HCT116 (cell line): ENCODE measurements at regions not wholly inside any gene's neighbourhood (a gene's known extent, or its start where the extent isn't known, plus 50 kb on each side); places are given as distances from the start of the nearest gene placed in this dataset.

Experiments
- ATAC-seq: fragments of 200-7000 bp; cut with Tn5 transposase; 2 replicates; pipeline ENCODE4 v1.9.1; 2020; ENCODE audit warnings: mild to moderate bottlenecking, moderate library complexity
- BruUV-seq: library from RNA; stranded (reverse); fragments of 400-500 nt; replicated peaks from 2 replicates; lab custom pipeline; 2021; lab: Mats Ljungman, UMichigan
- CTCF ChIA-PET: fragments of 300-600 bp; sonication (Branson Sonifier 250); formaldehyde crosslinking; loops from one replicate; lab custom pipeline; 2021; ENCODE audit warnings: antibody characterized with exemption; lab: Charles Lee
- POLR2A ChIA-PET: fragments of 300-600, 350-600 bp; sonication (Branson Sonifier 250); formaldehyde crosslinking; loops from one replicate; lab custom pipeline; 2021; ENCODE audit warnings: antibody characterized with exemption; lab: Charles Lee
- RAD21 ChIA-PET, 2 experiments: fragments of 300-600 bp; sonication (Branson Sonifier 250); formaldehyde crosslinking; loops; one replicate each; lab custom pipeline; 2023; ENCODE audit warnings: low total read pairs in 2 of 2; ENCODE audit not compliant: uncharacterized antibody in 2 of 2, unreplicated experiment in 2 of 2, low non-redundant PET in 1 of 2; lab: Charles Lee
- DNase-seq: peaks from one replicate; pipeline ENCODE4 v3.0.0-alpha.2; 2010; ENCODE audit warnings: low read depth, low spot score
- H2AFZ ChIP-seq: fragments of 200-600 bp; shearing (Covaris generic), sonication (generic); 2 replicates; pipeline ENCODE4 v1.6.1; 2017; ENCODE audit warnings: low read depth, mixed run types, mixed read lengths, antibody characterized with exemption, low read length; ENCODE audit not compliant: poor library complexity, severe bottlenecking
- H3K27ac ChIP-seq: 2 replicates; pipeline ENCODE4 v1.5.1; 2012; ENCODE audit warnings: low read depth, low read length
- H3K27me3 ChIP-seq: fragments of 200-600 bp; sonication (generic); 2 replicates; pipeline ENCODE4 v1.6.1; 2016; ENCODE audit warnings: mixed run types, low read length, mixed read lengths; ENCODE audit not compliant: insufficient read depth
- H3K36me3 ChIP-seq, 2 experiments: fragments of 200-500 bp in 1 of 2; fragments of 200-600 bp in 1 of 2; sonication (Bioruptor generic) in 1 of 2; sonication (generic) in 1 of 2; 2 replicates each; pipeline versions ENCODE4 v1.5.1 to v1.6.1; 2014 to 2016; ENCODE audit warnings: low read length in 2 of 2, inconsistent platforms in 1 of 2, mixed read lengths in 1 of 2, mixed run types in 1 of 2; ENCODE audit not compliant: insufficient read depth in 2 of 2, control insufficient read depth in 1 of 2
- H3K4me1 ChIP-seq, 2 experiments: fragments of 200-600 bp in 1 of 2; sonication (generic) in 1 of 2; 2 replicates each; pipeline versions ENCODE4 v1.5.1 to v1.6.1; 2012 to 2017; ENCODE audit warnings: low read length in 2 of 2, inconsistent platforms in 1 of 2, mild to moderate bottlenecking in 1 of 2, mixed read lengths in 1 of 2, mixed run types in 1 of 2, moderate library complexity in 1 of 2; ENCODE audit not compliant: insufficient read depth in 2 of 2, control insufficient read depth in 1 of 2
- H3K4me2 ChIP-seq: fragments of 200-600 bp; sonication (generic); 2 replicates; pipeline ENCODE4 v1.6.1; 2017; ENCODE audit warnings: mixed run types, low read length, mixed read lengths
- H3K4me3 ChIP-seq, 2 experiments: fragments of 200-600 bp in 1 of 2; sonication (generic) in 1 of 2; replicated peaks in 1 of 2; 2 replicates each; pipeline ENCODE4 v1.5.1; 2011 to 2016; ENCODE audit warnings: low read length in 2 of 2, control low read depth in 1 of 2, low read depth in 1 of 2, mild to moderate bottlenecking in 1 of 2, mixed read lengths in 1 of 2, mixed run types in 1 of 2
- H3K79me2 ChIP-seq: fragments of 200-600 bp; sonication (generic); 2 replicates; pipeline ENCODE4 v1.6.1; 2017; ENCODE audit warnings: mild to moderate bottlenecking, mixed run types, low read length, moderate library complexity, mixed read lengths; ENCODE audit not compliant: insufficient read depth
- H3K9ac ChIP-seq: fragments of 200-600 bp; sonication (generic); 2 replicates; pipeline ENCODE4 v1.6.1; 2016; ENCODE audit warnings: low read length, mixed read lengths
- H3K9me2 ChIP-seq: fragments of 200-600 bp; sonication (generic), shearing (Covaris generic); 2 replicates; pipeline ENCODE4 v1.6.1; 2017; ENCODE audit warnings: mixed run types, mild to moderate bottlenecking, moderate library complexity; ENCODE audit not compliant: insufficient read depth
- H3K9me3 ChIP-seq, 2 experiments: fragments of 200-500 bp in 1 of 2; fragments of 200-600 bp in 1 of 2; sonication (Bioruptor generic) in 1 of 2; sonication (generic) in 1 of 2; 2 replicates each; pipeline ENCODE4 v1.6.1; 2014 to 2017; ENCODE audit warnings: low read length in 2 of 2, mixed read lengths in 2 of 2, inconsistent platforms in 1 of 2, low read depth in 1 of 2, mild to moderate bottlenecking in 1 of 2, mixed run types in 1 of 2, moderate library complexity in 1 of 2; ENCODE audit not compliant: control insufficient read depth in 1 of 2, insufficient read depth in 1 of 2
- H4K20me1 ChIP-seq: fragments of 200-600 bp; sonication (generic), shearing (Covaris generic); 2 replicates; pipeline ENCODE4 v1.6.1; 2017; ENCODE audit warnings: mixed run types, mild to moderate bottlenecking, moderate library complexity; ENCODE audit not compliant: insufficient read depth
- CBX3 ChIP-seq: IDR thresholded peaks from 2 replicates; pipeline ENCODE4 v1.6.1; 2012; ENCODE audit warnings: low read depth
- EZH2 ChIP-seq: fragments of 200-600 bp; sonication (generic); IDR thresholded peaks from 2 replicates; pipeline ENCODE4 v1.6.1; 2017; ENCODE audit warnings: antibody characterized with exemption, mixed run types
- EZH2phosphoT487 ChIP-seq: fragments of 200-600 bp; IDR thresholded peaks from 2 replicates; pipeline ENCODE4 v1.6.1; 2018; ENCODE audit warnings: antibody characterized with exemption, borderline replicate concordance
- FOSL1 ChIP-seq: IDR thresholded peaks from 2 replicates; pipeline ENCODE4 v1.6.1; 2012; ENCODE audit warnings: low read depth
- JUND ChIP-seq: IDR thresholded peaks from 2 replicates; pipeline ENCODE4 v1.6.1; 2012
- POLR2A ChIP-seq: IDR thresholded peaks from 2 replicates; pipeline ENCODE4 v1.7.0; 2011; ENCODE audit warnings: borderline replicate concordance; ENCODE audit not compliant: insufficient read depth, insufficient read length; ENCODE audit errors: extremely low read depth
- REST ChIP-seq: IDR thresholded peaks from 2 replicates; pipeline ENCODE4 v1.6.1; 2012; ENCODE audit warnings: low read depth
- SP1 ChIP-seq: IDR thresholded peaks from 2 replicates; pipeline ENCODE4 v1.6.1; 2012; ENCODE audit warnings: low read depth
- SRF ChIP-seq: IDR thresholded peaks from 2 replicates; pipeline ENCODE4 v1.6.1; 2012; ENCODE audit warnings: low read depth
- TCF7L2 ChIP-seq: IDR thresholded peaks from 2 replicates; pipeline ENCODE4 v1.7.0; 2011; ENCODE audit warnings: borderline replicate concordance, inconsistent platforms; ENCODE audit not compliant: insufficient read depth, insufficient read length; ENCODE audit errors: extremely low read depth
- YY1 ChIP-seq: IDR thresholded peaks from 2 replicates; pipeline ENCODE4 v1.6.1; 2011; ENCODE audit warnings: low read length, low read depth, moderate library complexity, mild to moderate bottlenecking; ENCODE audit not compliant: insufficient replicate concordance; ENCODE audit errors: extremely low read depth
- ZBTB33 ChIP-seq: IDR thresholded peaks from 2 replicates; pipeline ENCODE4 v1.6.1; 2011; ENCODE audit warnings: mild to moderate bottlenecking, low read length, moderate library complexity; ENCODE audit not compliant: insufficient replicate concordance; ENCODE audit errors: extremely low read depth
- ZNF274 ChIP-seq: fragments of 200-500 bp; sonication (Bioruptor generic); IDR thresholded peaks from 2 replicates; pipeline ENCODE4 v1.6.1; 2014; ENCODE audit warnings: mild to moderate bottlenecking, low read depth, low read length, inconsistent platforms
- intact Hi-C: fragments of 100-400 bp; cut with micrococcal nuclease; formaldehyde crosslinking; loops from 2 replicates; pipeline ENCODE4 v1.10.0; 2022

- no peaks in the 10 kb centered on the region for H3K27me3 ChIP-seq
- no peak for TF ChIP-seq YY1
- TF ChIP-seq, all 23 proteins: peak for 0
- no TSS peak for BruUV-seq
- Histone ChIP-seq H3K9me3 (no peaks in the 10 kb centered on the region), H4K20me1 (no peaks in the 10 kb centered on the region), H3K27ac (no peak overlapping the region), H3K36me3 (no peaks in the 10 kb centered on the region), H3K79me2 (no peaks in the 10 kb centered on the region), H3K4me1 (no peaks in the 10 kb centered on the region), H2AFZ (peak overlapping the region; percentile 23), H3K4me3 (no peak overlapping the region), H3K9me2 (no peaks in the 10 kb centered on the region), H3K9ac (no peak overlapping the region), H3K4me2 (no peak overlapping the region)
- intact Hi-C loops, result no loop called here
- CTCF ChIA-PET, result no interaction called here
- POLR2A ChIA-PET, result interaction anchor here (0.8 kb wide), 1 partner anchor 15 kb away, joined by 4 read pairs; no protein-coding TSS in a partner anchor
- DNase-seq (no peak), ATAC-seq (no peak)
- RAD21 ChIA-PET, result no interaction called here
These were observed 174.6 kb upstream of the TBL1XR1 start for GRCh38 chr3:177371888-177372287.

- H3K9me3 ChIP-seq, result no peaks in the 10 kb centered on the region
- no peaks in the 10 kb centered on the region for H3K9me2 ChIP-seq
- no peak overlapping the region for H3K9ac ChIP-seq
- no peaks in the 10 kb centered on the region for H4K20me1 ChIP-seq
- DNase-seq, result no peak
- H2AFZ ChIP-seq, result no peak overlapping the region
- H3K79me2 ChIP-seq, result no peaks in the 10 kb centered on the region
- ATAC-seq, result no peak
- H3K27ac ChIP-seq, result no peak overlapping the region
- intact Hi-C loops, result no loop called here
- H3K4me2 ChIP-seq, result no peak overlapping the region
- ChIA-PET CTCF (no interaction called here), RAD21 (no interaction called here)
- H3K27me3 ChIP-seq, result no peaks in the 10 kb centered on the region
- TF ChIP-seq FOSL1 (no peak), JUND (no peak), SRF (no peak), EZH2phosphoT487 (no peak), REST (no peak), TCF7L2 (no peak), SP1 (no peak), ZNF274 (no peak), POLR2A (no peak), CBX3 (no peak), ZBTB33 (no peak), EZH2 (no peak)
- TF ChIP-seq, all 23 proteins: peak for 0
- H3K4me3 ChIP-seq, result no peak overlapping the region
- no TSS peak for BruUV-seq
- H3K36me3 ChIP-seq, result no peaks in the 10 kb centered on the region
- POLR2A ChIA-PET, result no interaction called here
- H3K4me1 ChIP-seq, result no peaks in the 10 kb centered on the region
These were observed 177.0 kb upstream of the TBL1XR1 start for GRCh38 chr3:177374323-177374722.
